HL-60/S4 treated with retinoic acid at 250 ng/mL for 4 days and 3 days (cell line): ENCODE measurements at regions not wholly inside any gene's neighbourhood (a gene's known extent, or its start where the extent isn't known, plus 50 kb on each side); places are given as distances from the start of the nearest gene placed in this dataset.

Experiments
- in situ Hi-C: fragments of 300-500 bp; cut with MboI; formaldehyde crosslinking; loops from 2 replicates; pipeline ENCODE4 v1.7.0; 2022; ENCODE audit warnings: low sequenced_read_pairs

GRCh38 chr4:176898791-176899190 lies 106.1 kb upstream of the VEGFC start:
- in situ Hi-C loops: no loop called here

DNA sequence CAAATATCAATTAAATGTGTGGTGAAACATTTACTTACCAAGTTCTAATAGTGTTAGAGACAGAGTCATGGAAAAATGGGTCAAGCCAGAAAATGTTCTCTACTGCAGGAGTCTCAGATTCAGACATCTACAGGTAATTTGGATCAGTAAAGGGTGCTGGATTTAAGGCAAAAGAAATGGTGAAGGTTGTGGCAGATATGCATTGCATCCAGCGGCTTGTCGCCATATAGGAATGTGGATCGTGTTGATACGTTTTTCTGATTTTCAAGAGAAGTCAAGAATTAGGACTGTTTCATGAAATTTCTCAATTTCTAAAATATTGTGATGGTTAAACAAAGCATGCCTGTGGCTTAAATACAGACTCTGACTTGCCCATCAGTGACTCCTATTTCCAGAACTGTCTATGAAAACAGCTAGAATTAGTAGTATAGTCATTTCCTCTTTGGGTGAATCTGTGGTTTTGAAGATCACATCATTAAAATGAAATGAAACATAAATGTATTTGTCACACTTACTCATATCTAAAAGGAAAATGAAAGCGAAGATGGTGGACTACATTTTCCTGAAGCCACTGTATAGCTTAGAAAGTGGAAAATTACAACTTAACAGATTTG lies 110.1 kb upstream of the VEGFC start:
- in situ Hi-C loops: no loop called here

- in situ Hi-C loops: no loop called here
Observed at GRCh38 chr4:176906709-176907108, 114.0 kb upstream of the VEGFC start.

DNA sequence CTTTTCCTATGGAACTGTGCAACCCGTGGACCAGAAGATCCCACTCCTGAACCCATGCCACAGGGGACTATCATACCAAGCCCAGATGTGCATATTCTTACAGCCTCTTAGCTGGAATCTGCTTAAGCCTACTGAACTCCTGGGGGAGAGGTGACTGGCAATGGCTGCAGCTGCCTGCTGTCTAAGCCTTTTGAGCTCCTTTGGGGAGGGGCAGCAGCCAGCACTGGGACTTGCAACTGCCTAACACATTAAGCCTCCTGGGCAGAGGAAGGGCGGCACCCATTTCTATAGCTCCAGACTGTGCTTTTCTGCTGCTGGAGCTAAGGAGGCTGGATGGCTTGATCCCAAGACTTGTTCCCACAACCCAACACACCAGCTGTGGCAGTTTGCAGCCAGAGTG lies 117.9 kb upstream of the VEGFC start:
- in situ Hi-C loops: no loop called here

- in situ Hi-C loops: no loop called here
Observed at GRCh38 chr4:176919631-176920030, 126.9 kb upstream of the VEGFC start.

- in situ Hi-C loops: no loop called here
Observed at GRCh38 chr4:176920694-176921093, 128.0 kb upstream of the VEGFC start.

DNA sequence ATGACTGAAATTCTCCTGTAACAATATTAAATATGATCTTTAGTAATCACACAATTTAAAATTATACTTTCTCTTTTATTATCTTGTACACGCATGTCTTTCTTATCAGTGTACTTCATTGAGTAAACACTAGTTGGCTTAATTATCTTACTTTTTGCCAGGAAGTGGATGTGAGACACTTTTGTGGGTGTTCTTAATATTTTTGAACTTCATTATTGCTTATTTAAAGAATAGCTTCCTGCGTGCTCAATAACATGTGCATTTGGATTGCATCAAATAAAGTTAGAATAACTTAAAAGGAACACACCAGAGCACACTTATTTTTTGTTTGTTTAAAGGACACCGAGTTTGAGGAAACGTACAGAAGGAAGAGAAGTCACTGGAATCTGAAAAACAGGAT lies 128.5 kb upstream of the VEGFC start:
- in situ Hi-C loops: no loop called here

- in situ Hi-C loops: no loop called here
Observed at GRCh38 chr4:176924238-176924637, 131.5 kb upstream of the VEGFC start.

DNA sequence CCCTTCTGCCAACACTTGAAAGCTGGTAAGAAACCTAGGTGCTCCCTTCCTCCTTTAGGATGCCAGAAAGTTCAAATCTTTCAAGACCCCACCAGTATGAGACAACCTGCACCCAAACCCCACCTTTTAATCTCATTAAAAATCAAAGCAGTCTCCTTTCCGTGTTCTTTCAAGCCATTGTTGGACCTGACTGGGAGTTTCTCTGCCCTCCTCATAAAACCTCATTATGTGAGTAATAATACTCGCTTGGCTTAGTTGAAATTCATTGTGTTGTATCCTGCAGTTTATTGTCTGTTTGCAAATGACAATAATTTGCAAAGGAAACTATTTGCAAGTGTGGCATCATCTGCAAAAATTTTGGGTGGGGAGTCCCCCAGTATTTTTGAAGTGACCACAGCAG lies 133.2 kb upstream of the VEGFC start:
- in situ Hi-C loops: no loop called here

- in situ Hi-C loops: no loop called here
Observed at GRCh38 chr4:176927117-176927516, 134.4 kb upstream of the VEGFC start.

DNA sequence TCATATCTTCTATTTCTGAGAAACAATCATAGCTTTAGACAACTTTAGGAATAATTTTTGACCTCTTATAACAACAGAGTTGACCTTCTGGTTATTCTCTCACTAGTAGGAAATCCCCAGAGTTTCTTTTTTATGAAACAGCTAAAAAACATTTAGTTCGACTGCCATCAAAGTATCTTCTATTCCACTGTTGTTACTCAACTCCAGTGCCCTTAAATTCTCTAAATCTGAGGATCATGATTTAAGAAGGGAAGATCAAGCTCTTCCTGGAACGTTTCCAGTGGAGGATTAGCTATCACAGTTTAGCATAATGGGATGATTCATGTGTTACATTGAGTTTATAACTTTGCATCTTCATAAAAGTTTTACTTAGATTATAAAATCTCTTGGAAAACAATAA lies 134.9 kb upstream of the VEGFC start:
- in situ Hi-C loops: no loop called here

GRCh38 chr4:176939445-176939844 lies 146.7 kb upstream of the VEGFC start:
- in situ Hi-C loops: no loop called here

DNA sequence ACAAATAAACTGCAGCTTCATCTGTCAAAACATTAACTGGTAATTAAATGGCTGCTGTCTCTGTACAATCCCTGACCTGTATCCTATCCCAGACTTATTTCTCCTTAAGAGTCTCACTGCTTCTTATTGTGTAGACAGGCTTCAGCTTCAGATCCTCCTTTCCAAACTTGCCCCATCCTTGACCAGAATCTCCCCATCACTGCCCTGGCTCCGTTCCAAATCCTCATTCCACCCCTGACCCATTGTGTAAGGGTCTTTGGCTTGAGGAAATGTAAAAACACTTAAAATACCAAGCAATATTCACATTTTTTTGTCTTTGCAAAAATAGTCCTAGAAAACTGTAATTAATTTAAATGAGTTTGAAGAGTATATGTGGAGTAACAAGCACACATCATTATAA lies 152.6 kb upstream of the VEGFC start:
- in situ Hi-C loops: no loop called here

DNA sequence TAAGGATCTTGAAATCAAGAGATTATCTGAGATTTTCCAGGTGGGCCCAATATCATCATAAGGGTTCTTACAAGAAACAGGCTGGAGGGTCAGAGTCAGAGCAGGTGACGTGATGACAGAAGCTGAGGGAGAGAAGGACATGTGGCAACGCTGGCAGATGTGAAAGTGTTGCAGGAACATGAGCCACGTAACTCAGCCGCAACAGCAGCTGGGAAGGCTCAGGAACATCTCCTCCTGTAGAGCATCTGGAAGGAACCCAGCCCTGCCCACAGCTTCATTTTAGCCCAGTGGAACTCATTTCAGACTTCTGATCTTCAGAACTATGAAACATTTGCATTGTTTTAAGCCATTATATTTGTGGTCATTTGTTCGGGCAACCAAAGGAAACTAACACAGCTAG lies 156.3 kb upstream of the VEGFC start:
- in situ Hi-C loops: no loop called here

- in situ Hi-C loops: no loop called here
Observed at GRCh38 chr4:176953021-176953420, 160.3 kb upstream of the VEGFC start.

GRCh38 chr4:176957353-176958118 lies 164.8 kb upstream of the VEGFC start:
- in situ Hi-C loops: no loop called here

DNA sequence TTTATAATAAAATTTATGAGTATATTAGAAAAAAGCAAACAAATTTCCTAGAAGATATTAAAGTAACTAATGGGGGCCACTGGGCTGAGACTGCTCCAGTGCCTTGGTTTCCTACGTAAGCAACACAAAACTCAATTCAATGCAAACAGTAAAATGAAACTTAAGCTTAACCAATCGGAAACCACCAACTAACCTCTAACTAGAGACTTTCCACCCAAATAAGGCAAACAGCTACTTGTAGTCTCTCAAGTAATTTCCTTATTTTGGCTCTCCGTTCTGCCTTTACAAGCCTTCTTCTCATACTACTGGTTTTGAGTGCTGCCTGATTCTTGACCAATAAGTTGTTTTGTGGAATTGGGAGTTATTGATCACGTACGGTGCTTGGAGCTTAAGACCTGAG lies 167.3 kb upstream of the VEGFC start:
- in situ Hi-C loops: no loop called here

DNA sequence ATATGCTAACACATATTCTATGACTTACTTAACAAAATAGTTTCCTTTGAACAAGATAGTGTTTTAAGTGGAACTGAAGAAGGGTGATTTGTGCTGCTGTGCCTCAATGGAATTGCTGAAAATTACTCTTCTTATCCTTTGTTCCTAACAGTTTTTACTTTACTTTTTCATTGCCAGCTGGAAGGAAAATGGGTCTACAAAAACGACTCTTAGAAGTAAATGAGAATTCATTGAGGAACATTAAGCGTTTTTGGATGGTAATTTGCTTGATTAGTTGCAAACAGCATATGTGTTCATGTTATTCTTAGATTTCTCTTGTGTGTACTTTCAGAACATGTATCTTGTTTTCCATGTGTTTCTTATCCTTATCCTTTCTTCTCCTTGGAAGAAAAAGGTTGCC lies 170.4 kb upstream of the VEGFC start:
- in situ Hi-C loops: no loop called here

DNA sequence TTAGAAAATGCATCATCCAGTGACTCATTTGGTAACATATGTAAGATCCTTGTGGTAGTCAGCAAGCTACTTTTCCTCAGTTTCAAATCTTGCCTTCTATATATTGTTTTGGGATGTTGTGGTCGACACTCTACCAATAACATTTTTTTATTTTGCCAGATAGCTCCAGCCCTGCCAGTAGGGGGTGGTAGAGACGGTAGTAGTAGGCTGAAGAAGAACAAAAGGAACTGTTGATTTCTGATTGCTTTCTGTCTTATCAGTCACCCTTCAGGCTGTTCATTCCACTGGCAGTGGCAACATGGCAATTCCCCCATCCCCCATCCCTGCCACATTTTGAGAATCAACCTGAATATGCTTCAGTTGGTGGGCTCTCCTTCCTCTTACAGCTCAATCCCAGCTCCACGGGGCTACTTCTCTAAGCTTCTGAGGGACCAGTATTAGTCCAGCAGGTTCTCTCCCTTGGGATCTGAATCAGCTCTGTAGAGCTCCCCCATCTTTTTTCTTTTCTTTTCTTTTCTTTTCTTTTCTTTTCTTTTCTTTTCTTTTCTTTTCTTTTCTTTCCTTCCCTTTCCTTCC lies 171.5 kb upstream of the VEGFC start:
- in situ Hi-C loops: no loop called here

DNA sequence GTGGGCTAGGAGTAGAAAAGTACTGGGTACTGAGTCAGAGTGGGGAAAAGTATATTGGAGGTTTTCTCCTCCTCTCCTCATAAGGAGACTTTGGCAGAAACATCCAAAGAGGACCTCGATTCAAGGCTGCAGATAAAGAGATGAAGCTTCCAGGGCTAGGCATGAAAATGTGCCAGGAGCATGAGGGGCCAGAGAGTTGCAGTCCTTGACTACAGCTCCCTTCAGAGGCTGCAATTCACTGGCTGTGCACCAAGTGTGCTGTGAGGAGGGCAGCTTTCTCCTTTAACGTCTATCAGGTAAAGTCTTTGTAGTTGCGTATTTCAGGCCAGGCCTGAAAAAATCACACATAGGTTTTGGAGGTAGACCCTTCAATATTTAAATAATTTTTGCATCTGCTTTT lies 174.9 kb upstream of the VEGFC start:
- in situ Hi-C loops: no loop called here

- in situ Hi-C loops: no loop called here
Observed at GRCh38 chr4:176968094-176968493, 175.4 kb upstream of the VEGFC start.

DNA sequence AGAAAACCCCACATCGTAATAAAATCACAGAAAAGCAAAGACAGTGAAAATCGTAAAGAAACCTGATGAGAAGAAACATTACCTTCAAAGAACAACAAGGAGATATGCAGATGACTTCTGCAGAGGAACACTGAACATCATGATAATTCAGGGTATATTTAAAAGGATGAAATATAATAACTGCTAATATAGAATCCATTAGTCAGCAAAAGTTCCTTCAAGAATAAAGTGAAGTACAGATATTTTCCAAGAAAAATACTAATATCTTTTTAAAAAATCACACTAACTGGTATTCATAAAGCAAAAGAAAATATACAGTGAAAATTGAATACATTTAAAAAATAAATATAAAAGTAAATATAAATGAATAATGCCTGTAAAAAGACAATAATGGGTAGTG lies 176.3 kb upstream of the VEGFC start:
- in situ Hi-C loops: no loop called here
